Urinary bladder (tissue), 3 donors: ENCODE measurements at regions not wholly inside any gene's neighbourhood (a gene's known extent, or its start where the extent isn't known, plus 50 kb on each side); places are given as distances from the start of the nearest gene placed in this dataset.

Experiments used
- DNase-seq: peaks from one replicate; pipeline ENCODE4 v3.0.0-alpha.2; 2015; ENCODE audit errors: extremely low spot score
- H3K27ac ChIP-seq: one replicate; pipeline ENCODE4 v1.5.1; 2013; ENCODE audit warnings: low read depth, mild to moderate bottlenecking, moderate library complexity
- H3K36me3 ChIP-seq: one replicate; pipeline ENCODE4 v1.6.1; 2013; ENCODE audit warnings: mild to moderate bottlenecking, moderate library complexity; ENCODE audit not compliant: insufficient read depth
- H3K4me1 ChIP-seq: one replicate; pipeline ENCODE4 v1.6.1; 2013; ENCODE audit warnings: mild to moderate bottlenecking, moderate library complexity; ENCODE audit not compliant: insufficient read depth
- H3K4me3 ChIP-seq: one replicate; pipeline ENCODE4 v1.5.1; 2013; ENCODE audit warnings: low read depth, low read length
- WGBS: extraction: QIAGEN DNeasy Blood & Tissue Kit; methylation state at CpG from one replicate; pipeline ENCODE4 v1.1.7; 2013; 5-methylcytosine and 5-hydroxymethylcytosine counted together
- donor health status: healthy with polysubstance abuse.
- donor health status: healthy.

DNA sequence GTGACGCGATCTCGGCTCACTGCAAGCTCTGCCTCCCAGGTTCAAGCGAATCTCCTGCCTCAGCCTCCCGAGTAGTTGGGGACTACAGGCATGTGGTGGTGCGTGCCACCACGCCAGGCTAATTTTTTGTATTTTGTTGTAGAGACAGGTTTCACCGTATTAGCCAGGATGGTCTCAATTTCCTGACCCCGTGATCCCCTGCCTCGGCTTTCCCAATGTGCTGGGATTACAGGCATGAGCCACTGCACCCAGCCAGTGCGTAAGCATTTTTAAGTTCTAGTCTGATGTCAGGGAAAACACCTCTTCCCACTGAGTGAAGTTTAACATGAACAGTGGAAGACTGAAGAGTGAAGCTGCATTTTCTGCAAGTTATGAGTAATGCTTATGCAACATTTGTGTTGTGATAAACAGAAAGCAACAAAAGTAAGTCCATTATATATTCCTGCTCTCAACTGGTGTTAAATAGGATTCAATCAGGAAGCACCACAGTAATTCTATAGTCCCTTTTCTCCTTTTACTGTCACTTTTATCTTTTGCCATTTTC, 1219.8 kb upstream of the RAG2 start:
- DNase-seq = no peak
- 94% methylated on average over 11 of the region's 11 CpGs for WGBS
- Histone ChIP-seq H3K27ac (no peak overlapping the region), H3K4me1 (no peaks in the 10 kb centered on the region), H3K4me3 (no peak overlapping the region), H3K36me3 (no peaks in the 10 kb centered on the region)

DNA sequence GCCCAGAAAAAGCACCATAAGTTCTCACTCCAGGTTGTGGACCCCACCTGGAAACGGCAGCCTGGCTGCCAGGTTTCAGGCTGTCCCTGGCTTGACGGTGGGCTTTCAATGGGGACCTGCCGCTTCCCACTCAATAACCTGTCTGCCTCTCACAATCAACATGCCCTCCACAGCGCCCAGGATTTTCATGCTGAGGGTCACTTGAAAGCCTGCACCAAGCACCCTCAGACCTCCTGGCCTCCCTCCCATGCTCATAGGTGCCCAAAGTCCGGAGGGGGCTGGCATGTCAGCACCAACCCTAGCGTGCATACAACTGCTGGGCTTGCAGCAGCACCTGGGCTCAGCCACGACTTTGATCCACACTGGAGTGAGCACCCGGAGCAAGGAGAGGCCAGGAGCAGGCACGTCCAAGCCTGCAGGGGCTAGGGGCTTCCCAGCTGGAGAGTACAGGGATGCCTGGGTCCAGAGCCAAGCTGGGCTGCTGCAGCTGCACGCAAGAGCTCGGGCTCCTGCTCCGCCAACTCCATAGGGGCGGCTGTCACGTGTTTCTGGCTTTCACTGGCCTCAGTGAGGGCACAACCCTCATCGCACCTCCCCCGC, 1214.3 kb upstream of the RAG2 start:
- H3K27ac ChIP-seq = no peak overlapping the region
- no peak overlapping the region for H3K4me3 ChIP-seq
- no peak for DNase-seq
- WGBS = 88% methylated on average over 16 of the region's 16 CpGs
- no peaks in the 10 kb centered on the region for H3K36me3 ChIP-seq
- no peaks in the 10 kb centered on the region for H3K4me1 ChIP-seq

DNA sequence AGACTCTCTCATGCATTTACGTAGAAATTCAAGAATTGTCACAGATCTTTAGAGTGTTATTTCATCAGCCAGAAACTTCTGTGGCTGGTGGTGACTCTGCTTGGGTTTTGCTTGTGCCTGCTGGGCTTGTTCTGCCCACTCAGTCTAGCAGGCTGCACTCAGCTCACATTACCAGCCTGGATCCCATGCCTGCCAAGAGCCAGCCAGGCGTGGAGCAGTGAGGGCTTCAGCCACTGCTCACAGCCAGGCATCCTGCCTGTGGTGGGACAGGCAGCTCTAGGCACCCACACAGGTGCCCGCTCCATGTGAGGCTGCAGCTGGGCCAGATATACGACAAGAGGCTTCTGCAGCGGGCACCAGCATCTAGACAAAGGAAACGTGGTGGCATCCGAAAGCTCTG, 1213.3 kb upstream of the RAG2 start:
- Histone ChIP-seq H3K36me3 (no peaks in the 10 kb centered on the region), H3K4me3 (no peak overlapping the region), H3K27ac (no peak overlapping the region), H3K4me1 (no peaks in the 10 kb centered on the region)
- DNase-seq = no peak
- 93% methylated on average over 7 of the region's 7 CpGs for WGBS

DNA sequence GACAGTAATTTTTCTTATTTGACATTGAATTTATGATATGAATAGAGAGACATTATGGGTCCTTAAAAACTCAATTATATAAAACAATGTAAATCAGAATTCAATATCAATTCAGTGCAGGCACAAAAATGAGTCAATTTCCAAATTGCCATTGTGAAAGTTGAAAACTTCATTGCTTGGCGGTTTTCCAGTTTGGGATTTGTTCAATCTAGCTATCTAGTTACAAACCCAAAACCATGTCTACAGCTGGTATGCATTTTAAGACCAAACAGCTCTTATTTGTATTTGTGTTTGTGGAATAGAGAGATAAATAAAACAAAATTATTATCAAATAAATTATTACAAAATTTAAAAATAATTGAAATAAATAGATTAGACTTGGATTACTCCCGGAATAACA, 1206.6 kb upstream of the RAG2 start:
- Histone ChIP-seq H3K4me1 (no peaks in the 10 kb centered on the region), H3K27ac (no peak overlapping the region), H3K36me3 (no peaks in the 10 kb centered on the region), H3K4me3 (no peak overlapping the region)
- no peak for DNase-seq
- 85% methylated on average over 2 of the region's 2 CpGs for WGBS

DNA sequence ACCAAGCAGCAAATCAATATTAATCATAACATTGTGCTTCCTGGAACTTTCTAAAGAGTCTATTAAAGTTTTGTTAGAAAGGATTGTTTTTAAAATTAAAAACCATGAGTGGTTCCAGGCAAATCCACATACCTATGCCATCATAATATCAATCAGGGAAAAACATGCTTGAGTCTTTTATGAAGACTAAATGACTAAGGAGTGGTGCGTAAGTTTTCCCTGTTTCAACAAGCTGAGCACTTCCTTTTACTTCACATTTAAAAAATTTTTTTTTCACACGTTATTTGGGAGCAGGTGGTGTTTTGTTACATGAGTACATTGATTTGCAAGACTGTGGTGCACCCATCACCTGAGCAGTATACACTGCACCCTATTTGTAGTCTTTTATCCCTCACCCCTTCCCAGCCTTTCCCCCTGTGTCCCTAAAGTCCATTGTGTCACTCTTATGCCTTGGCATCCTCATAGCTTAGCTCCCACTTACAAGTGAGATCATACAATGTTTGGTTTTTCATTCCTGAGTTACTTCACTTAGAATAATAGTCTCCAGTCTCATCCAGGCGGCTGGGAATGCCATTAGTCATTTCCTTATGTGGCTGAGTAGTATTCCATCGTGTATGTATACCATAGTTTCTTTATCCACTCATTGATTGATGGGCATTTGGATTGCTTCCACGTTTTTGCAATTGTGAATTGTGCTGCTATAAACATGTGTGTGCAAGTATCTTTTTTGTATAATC, 1190.3 kb upstream of the RAG2 start:
- 56% methylated on average over 5 of the region's 5 CpGs for WGBS
- DNase-seq = no peak
- Histone ChIP-seq H3K4me1 (no peaks in the 10 kb centered on the region), H3K36me3 (no peaks in the 10 kb centered on the region), H3K4me3 (no peak overlapping the region), H3K27ac (no peak overlapping the region)

DNA sequence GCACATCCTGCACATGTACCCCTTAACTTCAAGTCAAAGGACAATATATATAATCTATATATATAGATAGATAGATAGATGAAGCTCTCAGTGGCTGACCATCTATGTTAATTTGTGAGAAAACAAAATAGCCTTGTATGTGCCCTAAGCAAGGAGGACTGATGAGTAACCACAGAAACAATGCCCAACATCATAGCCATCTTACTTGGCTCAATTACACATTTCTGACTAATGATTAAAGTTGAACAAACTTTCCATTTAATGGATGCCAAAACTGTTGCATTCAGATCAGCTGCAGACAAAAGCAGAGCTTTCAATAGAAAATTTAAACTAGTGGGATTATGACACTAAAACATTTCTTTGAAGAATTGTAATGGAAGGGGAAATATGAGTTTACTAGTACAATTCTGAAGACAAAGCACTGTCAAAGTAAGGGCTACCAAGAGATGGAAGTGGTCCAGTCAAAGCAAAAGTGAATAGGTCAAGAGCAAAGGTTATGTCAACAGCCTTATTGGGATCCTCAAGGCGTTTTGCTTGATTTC, 1188.2 kb upstream of the RAG2 start:
- Histone ChIP-seq H3K27ac (no peak overlapping the region), H3K36me3 (no peaks in the 10 kb centered on the region), H3K4me1 (no peaks in the 10 kb centered on the region), H3K4me3 (no peak overlapping the region)
- DNase-seq = no peak
- WGBS = 52% methylated on average over 1 of the region's 1 CpG

DNA sequence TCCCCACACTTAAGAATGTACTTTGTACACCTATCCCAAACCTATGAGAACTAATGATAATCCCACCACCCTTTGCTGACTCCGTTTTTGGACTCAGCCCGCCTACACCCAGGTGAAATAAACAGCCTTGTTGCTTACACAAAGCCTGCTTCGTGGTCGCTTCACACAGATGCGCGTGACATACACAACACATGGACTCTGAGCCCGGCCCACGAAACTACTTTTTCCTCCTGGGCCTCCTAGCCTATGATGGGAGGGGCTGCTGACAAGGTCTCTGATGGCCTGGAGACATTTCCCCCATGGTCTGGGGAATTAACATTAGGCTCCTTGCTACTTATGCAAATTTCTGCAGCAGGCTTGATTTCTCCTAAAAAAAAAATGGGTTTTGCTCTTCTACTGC, 1176.4 kb upstream of the RAG2 start:
- H3K36me3 ChIP-seq = no peaks in the 10 kb centered on the region
- H3K27ac ChIP-seq = no peak overlapping the region
- H3K4me1 ChIP-seq = no peaks in the 10 kb centered on the region
- no peak overlapping the region for H3K4me3 ChIP-seq
- DNase-seq = no peak
- 94% methylated on average over 8 of the region's 8 CpGs for WGBS

DNA sequence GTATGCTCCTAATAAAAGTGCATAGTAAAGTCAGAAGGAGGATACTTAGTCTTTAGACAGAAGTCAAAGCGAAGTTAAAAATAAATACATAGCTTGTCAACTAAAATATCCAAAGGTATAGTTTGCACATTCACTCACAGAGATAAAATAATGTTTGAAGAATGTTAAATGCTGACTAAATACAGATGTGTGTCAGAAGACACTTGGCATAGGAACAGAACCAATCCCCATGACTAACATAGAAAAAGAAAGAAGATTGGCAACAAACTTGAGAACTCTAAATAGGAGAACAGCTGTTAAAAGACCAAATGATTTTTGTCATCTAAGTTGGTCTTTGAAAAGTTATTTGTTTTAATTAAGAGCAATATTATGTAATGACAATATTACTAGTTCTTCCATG, 1172.1 kb upstream of the RAG2 start:
- H3K4me3 ChIP-seq = no peak overlapping the region
- H3K36me3 ChIP-seq = no peaks in the 10 kb centered on the region
- H3K27ac ChIP-seq = no peak overlapping the region
- no peak for DNase-seq
- H3K4me1 ChIP-seq = no peaks in the 10 kb centered on the region
- 74% methylated on average over 1 of the region's 1 CpG for WGBS

DNA sequence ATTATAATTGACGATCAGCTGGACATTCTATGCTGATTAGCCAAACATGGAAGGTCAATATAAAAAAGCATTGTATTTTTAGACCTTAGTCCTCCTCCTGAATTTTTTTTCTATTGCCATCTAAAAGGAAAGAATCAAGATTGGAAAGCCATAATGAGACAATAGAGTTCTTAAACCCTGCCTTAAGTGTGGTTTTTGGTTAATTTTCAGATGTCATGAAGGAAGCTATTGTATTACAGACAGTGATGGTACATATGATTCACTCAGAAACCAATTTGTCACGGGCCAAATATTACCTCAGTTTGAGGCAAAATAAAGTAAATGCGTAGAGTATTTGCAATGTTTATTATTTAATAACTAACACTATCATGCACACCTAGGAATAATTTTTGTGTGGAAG, 1164.0 kb upstream of the RAG2 start:
- H3K4me1 ChIP-seq = no peaks in the 10 kb centered on the region
- no peak for DNase-seq
- WGBS = 90% methylated on average over 3 of the region's 3 CpGs

DNA sequence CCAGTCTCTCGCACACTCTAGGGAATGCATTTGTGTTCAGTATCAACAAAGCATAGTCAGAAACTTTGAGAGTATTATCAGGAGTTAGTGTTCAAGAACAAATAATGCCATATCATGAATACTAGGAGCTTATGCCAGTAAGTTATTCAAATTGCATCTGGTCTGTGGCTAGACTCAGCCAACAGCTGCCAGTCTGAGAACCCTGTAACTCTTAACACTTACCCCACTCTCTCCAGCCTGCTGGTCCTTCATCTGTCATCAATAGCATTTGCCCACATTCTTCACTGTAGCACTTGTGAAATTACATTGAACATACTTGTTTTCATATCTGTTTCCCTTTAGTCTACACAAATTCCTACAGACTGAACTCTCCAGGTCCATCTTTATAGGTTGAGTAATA, 1157.5 kb upstream of the RAG2 start:
- no peaks in the 10 kb centered on the region for H3K36me3 ChIP-seq
- DNase-seq = no peak
- H3K4me3 ChIP-seq = no peak overlapping the region
- WGBS = 71% methylated on average over 1 of the region's 1 CpG
- H3K4me1 ChIP-seq = no peaks in the 10 kb centered on the region
- no peak overlapping the region for H3K27ac ChIP-seq

More for the DNA sequence above, 1164.0 kb upstream of the RAG2 start:
- Histone ChIP-seq H3K27ac (no peak overlapping the region), H3K36me3 (no peaks in the 10 kb centered on the region), H3K4me3 (no peak overlapping the region)

DNA sequence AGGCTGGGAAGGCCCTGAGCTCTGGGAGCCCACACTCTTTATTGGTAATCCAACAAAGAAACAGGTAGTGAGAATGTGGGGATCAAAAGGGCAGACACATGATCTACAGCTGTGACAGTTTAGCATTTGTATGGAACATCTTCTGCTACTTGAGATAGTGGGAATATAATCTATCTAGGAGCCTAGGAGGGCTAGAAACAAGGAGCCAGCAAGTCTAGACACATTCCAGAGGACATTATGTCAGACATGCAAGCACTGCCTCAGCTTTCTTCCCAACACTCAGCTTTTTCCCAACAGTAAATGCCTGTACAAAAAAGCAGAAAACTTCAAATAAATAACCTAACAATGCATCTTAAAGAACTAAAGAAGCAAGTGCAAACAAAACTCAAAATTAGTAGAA, 1150.6 kb upstream of the RAG2 start:
- H3K36me3 ChIP-seq = no peaks in the 10 kb centered on the region
- no peak overlapping the region for H3K4me3 ChIP-seq
- H3K27ac ChIP-seq = no peak overlapping the region
- H3K4me1 ChIP-seq = no peaks in the 10 kb centered on the region
- no peak for DNase-seq

DNA sequence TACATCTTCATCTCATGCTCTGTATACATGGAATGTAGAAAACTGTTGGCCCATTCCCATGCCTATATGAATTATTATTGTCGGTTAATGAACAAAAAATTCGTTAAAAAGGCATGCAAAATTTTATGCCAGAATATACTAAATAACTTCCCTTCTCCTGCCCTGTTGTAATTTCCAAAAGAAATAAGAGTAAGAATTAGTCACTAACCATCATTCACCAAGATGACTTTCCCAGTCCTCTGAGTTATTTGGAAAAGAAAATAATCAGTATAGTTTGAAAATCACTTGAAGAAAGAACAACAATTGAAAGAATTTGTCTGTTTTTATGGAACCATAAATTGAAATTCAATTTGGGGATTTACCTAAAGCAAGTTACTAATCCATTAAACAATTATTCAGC, 1149.1 kb upstream of the RAG2 start:
- no peak for DNase-seq
- no peaks in the 10 kb centered on the region for H3K4me1 ChIP-seq
- 66% methylated on average over 2 of the region's 2 CpGs for WGBS
- H3K4me3 ChIP-seq = no peak overlapping the region
- no peak overlapping the region for H3K27ac ChIP-seq
- H3K36me3 ChIP-seq = no peaks in the 10 kb centered on the region

DNA sequence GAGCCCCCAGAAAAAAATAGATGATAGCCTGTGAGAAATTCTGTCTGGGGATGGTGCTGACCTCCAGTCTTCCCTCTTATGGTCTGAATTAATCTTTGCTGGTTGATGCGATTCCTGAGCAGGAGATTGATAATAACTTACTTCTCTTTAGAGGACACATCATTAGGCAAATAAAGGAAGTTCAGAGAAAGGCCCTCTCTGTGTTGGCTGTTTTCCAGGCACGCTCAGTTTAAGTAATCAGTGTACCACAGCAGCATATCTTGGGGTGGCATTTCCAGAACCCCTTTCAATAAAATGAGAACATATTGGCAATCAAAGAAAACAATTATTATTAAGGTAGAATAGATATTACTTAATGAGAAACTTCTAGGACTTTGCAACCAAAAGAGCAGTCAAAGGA, 1129.3 kb upstream of the RAG2 start:
- H3K4me1 ChIP-seq = no peaks in the 10 kb centered on the region
- DNase-seq = no peak
- no peak overlapping the region for H3K4me3 ChIP-seq
- no peaks in the 10 kb centered on the region for H3K36me3 ChIP-seq
- WGBS = 50% methylated on average over 2 of the region's 2 CpGs
- H3K27ac ChIP-seq = no peak overlapping the region

DNA sequence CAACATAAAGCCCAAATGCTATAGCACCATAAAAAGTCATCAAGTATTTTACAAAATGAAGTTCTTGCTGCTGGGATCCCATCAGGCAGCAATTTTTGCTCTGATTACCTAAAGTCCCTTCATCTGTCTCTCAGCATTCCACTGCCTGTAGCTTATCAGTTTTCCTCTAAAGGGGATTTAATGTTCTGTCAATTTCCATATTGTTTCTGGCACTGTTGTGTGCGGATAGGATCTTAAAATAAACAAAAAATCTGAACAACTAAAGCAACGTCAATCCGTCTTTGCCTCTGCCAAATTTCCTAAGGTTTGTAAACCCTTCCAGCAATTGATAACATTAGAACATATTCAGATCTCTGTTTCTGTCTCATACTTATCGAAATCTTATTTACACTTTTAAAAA, 1126.3 kb upstream of the RAG2 start:
- Histone ChIP-seq H3K4me3 (no peak overlapping the region), H3K36me3 (no peaks in the 10 kb centered on the region), H3K4me1 (no peaks in the 10 kb centered on the region), H3K27ac (no peak overlapping the region)
- no peak for DNase-seq
- 59% methylated on average over 4 of the region's 4 CpGs for WGBS
